Brain microvascular endothelial cell (primary cell): ENCODE measurements at regions not wholly inside any gene's neighbourhood (a gene's known extent, or its start where the extent isn't known, plus 50 kb on each side); places are given as distances from the start of the nearest gene placed in this dataset.

Experiments used
- DNase-seq: peaks from one replicate; pipeline ENCODE4 v3.0.0-alpha.2; 2020
- H3K27ac ChIP-seq: fragments of 250-450 bp; sonication (Bioruptor Pico); 2 replicates; pipeline ENCODE4 v1.5.1; 2020; ENCODE audit warnings: mild to moderate bottlenecking, moderate library complexity
- H3K27me3 ChIP-seq: fragments of 250-450 bp; sonication (Bioruptor Pico); replicated peaks from 2 replicates; pipeline ENCODE4 v1.5.1; 2020; ENCODE audit warnings: mild to moderate bottlenecking
- H3K36me3 ChIP-seq: fragments of 250-450 bp; sonication (Bioruptor Pico); replicated peaks from 2 replicates; pipeline ENCODE4 v1.5.1; 2020; ENCODE audit warnings: mild to moderate bottlenecking
- H3K4me3 ChIP-seq: 2 replicates; pipeline ENCODE4 v1.5.1; 2011; ENCODE audit warnings: low read depth, mild to moderate bottlenecking, control low read depth, low read length, moderate library complexity
- CTCF ChIP-seq: IDR thresholded peaks from 2 replicates; pipeline ENCODE4 v1.5.1; 2011; ENCODE audit warnings: low read depth, mild to moderate bottlenecking, moderate library complexity, low read length, control low read depth, inconsistent platforms; ENCODE audit errors: missing control alignments
- in situ Hi-C: cut with HindIII; loops from 2 replicates; pipeline ENCODE4 v1.10.0; 2017; ENCODE audit warnings: low sequenced_read_pairs, low pct_ligation_motif_present

DNA sequence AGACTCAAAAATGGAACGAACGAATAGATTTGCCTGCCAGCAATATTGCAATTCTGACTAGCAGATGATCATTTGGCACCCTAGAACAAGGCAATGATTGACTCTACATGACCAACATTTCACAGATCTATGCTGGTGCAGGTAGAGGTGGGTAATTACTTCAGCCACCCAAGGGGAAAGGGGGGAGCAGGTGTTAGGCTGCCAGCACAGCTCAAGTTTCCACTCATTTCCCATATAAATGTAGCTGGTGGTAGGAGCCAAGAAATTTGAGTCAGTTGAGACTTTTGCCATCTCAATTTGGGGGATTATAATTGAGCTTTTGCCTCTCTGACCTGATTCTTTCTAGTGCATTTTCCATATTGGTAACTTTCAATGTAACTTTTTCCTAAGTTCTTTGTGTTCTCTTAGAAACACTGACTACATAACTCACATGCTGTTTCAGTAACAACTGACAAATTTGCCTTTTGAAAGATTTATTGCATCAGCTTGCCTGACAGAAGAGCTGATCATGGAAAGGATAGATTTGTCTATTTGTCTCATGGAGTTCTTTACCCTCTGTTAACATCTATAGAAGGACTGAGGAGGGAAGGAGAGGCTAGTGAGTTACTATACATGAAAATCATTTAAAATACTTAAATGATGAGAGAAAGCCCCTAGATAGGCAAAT, 902.5 kb downstream of the ZPLD1 start:
- Histone ChIP-seq H3K27me3 (no peaks in the 10 kb centered on the region), H3K36me3 (no peaks in the 10 kb centered on the region), H3K4me3 (no peak overlapping the region), H3K27ac (no peak overlapping the region)
- in situ Hi-C loops: no loop called here
- no peak for TF ChIP-seq CTCF
- no peak for DNase-seq

GRCh38 chr3:103341078-103341606, 906.3 kb downstream of the ZPLD1 start:
- DNase-seq: no peak
- Histone ChIP-seq H3K36me3 (no peaks in the 10 kb centered on the region), H3K27me3 (no peaks in the 10 kb centered on the region), H3K27ac (no peak overlapping the region), H3K4me3 (no peak overlapping the region)
- TF ChIP-seq CTCF: no peak
- in situ Hi-C loops: no loop called here

GRCh38 chr3:103342205-103342731, 907.5 kb downstream of the ZPLD1 start:
- H3K36me3 ChIP-seq: no peaks in the 10 kb centered on the region
- H3K4me3 ChIP-seq: no peak overlapping the region
- in situ Hi-C loops: no loop called here
- no peaks in the 10 kb centered on the region for H3K27me3 ChIP-seq
- TF ChIP-seq CTCF: no peak
- no peak for DNase-seq
- H3K27ac ChIP-seq: no peak overlapping the region

GRCh38 chr3:103349760-103350159, 914.9 kb downstream of the ZPLD1 start:
- in situ Hi-C loops: no loop called here
- no peaks in the 10 kb centered on the region for H3K36me3 ChIP-seq
- H3K27ac ChIP-seq: no peak overlapping the region

GRCh38 chr3:103365467-103365866, 930.7 kb downstream of the ZPLD1 start:
- in situ Hi-C loops: no loop called here

More at GRCh38 chr3:103349760-103350159, 914.9 kb downstream of the ZPLD1 start:
- H3K27me3 ChIP-seq: no peaks in the 10 kb centered on the region
- no peak for DNase-seq
- TF ChIP-seq CTCF: no peak
- no peak overlapping the region for H3K4me3 ChIP-seq

More at GRCh38 chr3:103365467-103365866, 930.7 kb downstream of the ZPLD1 start:
- no peak overlapping the region for H3K4me3 ChIP-seq
- H3K27ac ChIP-seq: no peak overlapping the region
- H3K27me3 ChIP-seq: no peaks in the 10 kb centered on the region
- H3K36me3 ChIP-seq: no peaks in the 10 kb centered on the region
- no peak for DNase-seq
- TF ChIP-seq CTCF: no peak
